IMR-90 (cell line): ENCODE measurements at regions not wholly inside any gene's neighbourhood (a gene's known extent, or its start where the extent isn't known, plus 50 kb on each side); places are given as distances from the start of the nearest gene placed in this dataset.
A peak's percentile ranks its signal among the peaks of the same experiment; 100 is the strongest.

Experiments used
- ATAC-seq: fragments of 200-7000 bp; cut with Tn5 transposase; 2 replicates; pipeline ENCODE4 v1.9.1; 2020; ENCODE audit warnings: low read depth, mild to moderate bottlenecking, moderate library complexity
- BruUV-seq: library from RNA; stranded (reverse); fragments of 400-500 nt; replicated peaks from 2 replicates; lab custom pipeline; 2021; lab: Mats Ljungman, UMichigan
- CTCF ChIA-PET: fragments of 300-600 bp; formaldehyde crosslinking; extraction: SDS; loops from one replicate; lab custom pipeline; 2021; ENCODE audit warnings: antibody characterized with exemption; lab: Yijun Ruan, JAX
- POLR2A ChIA-PET: fragments of 300-600 bp; sonication (Branson Sonifier 250); formaldehyde crosslinking; loops from one replicate; lab custom pipeline; 2022; ENCODE audit warnings: antibody characterized with exemption; ENCODE audit not compliant: unreplicated experiment; lab: Charles Lee
- DNase-seq: peaks from one replicate; pipeline ENCODE4 v3.0.0; 2013
- H2AFZ ChIP-seq: replicated peaks from 2 replicates; pipeline ENCODE3; 2013; ENCODE audit warnings: low read length, mild to moderate bottlenecking; ENCODE audit not compliant: poor library complexity
- H2AK5ac ChIP-seq: 2 replicates; pipeline ENCODE4 v1.6.1; 2013; ENCODE audit warnings: low read depth, low read length, inconsistent platforms
- H2AK9ac ChIP-seq: replicated peaks from 2 replicates; pipeline ENCODE3; 2013; ENCODE audit warnings: mild to moderate bottlenecking, low read depth, low read length, moderate library complexity; ENCODE audit not compliant: poor library complexity
- H2BK120ac ChIP-seq: 2 replicates; pipeline ENCODE4 v1.6.1; 2013; ENCODE audit warnings: low read depth, low read length, inconsistent platforms
- H2BK15ac ChIP-seq: 3 replicates; pipeline ENCODE4 v1.6.1; 2013; ENCODE audit warnings: low read depth, low read length, inconsistent platforms
- H2BK20ac ChIP-seq: 2 replicates; pipeline ENCODE4 v1.6.1; 2013; ENCODE audit warnings: low read depth, mild to moderate bottlenecking, inconsistent platforms, low read length, moderate library complexity
- H2BK5ac ChIP-seq: 2 replicates; pipeline ENCODE4 v1.6.1; 2013; ENCODE audit warnings: mild to moderate bottlenecking, low read depth, low read length, inconsistent platforms; ENCODE audit not compliant: poor library complexity, severe bottlenecking
- H3K14ac ChIP-seq: replicated peaks from 2 replicates; pipeline ENCODE4 v1.6.1; 2013; ENCODE audit warnings: low read depth, low read length, inconsistent platforms
- H3K18ac ChIP-seq: 2 replicates; pipeline ENCODE4 v1.6.1; 2013; ENCODE audit warnings: low read depth, low read length, control low read depth
- H3K23ac ChIP-seq: 2 replicates; pipeline ENCODE4 v1.6.1; 2013; ENCODE audit warnings: low read depth, low read length, inconsistent platforms
- H3K27ac ChIP-seq: 2 replicates; pipeline ENCODE4 v1.5.1; 2013; ENCODE audit warnings: mild to moderate bottlenecking, control low read depth, low read length; ENCODE audit not compliant: insufficient read depth
- H3K27me3 ChIP-seq: 2 replicates; pipeline ENCODE4 v1.6.1; 2013; ENCODE audit warnings: low read length; ENCODE audit not compliant: control insufficient read depth, insufficient read depth
- H3K36me3 ChIP-seq: 2 replicates; pipeline ENCODE4 v1.6.1; 2013; ENCODE audit warnings: low read length, mixed read lengths; ENCODE audit not compliant: control insufficient read depth, insufficient read depth
- H3K4ac ChIP-seq: 2 replicates; pipeline ENCODE4 v1.6.1; 2013; ENCODE audit warnings: low read depth, low read length, inconsistent platforms
- H3K4me1 ChIP-seq: 2 replicates; pipeline ENCODE4 v1.6.1; 2013; ENCODE audit warnings: low read length, mixed read lengths; ENCODE audit not compliant: control insufficient read depth, insufficient read depth
- H3K4me2 ChIP-seq: 2 replicates; pipeline ENCODE4 v1.6.1; 2013; ENCODE audit warnings: low read depth, mild to moderate bottlenecking, control low read depth, low read length, moderate library complexity
- H3K4me3 ChIP-seq: 2 replicates; pipeline ENCODE4 v1.5.1; 2013; ENCODE audit warnings: low read depth, mild to moderate bottlenecking, control low read depth, low read length, moderate library complexity; ENCODE audit not compliant: insufficient read depth
- H3K56ac ChIP-seq: 2 replicates; pipeline ENCODE4 v1.6.1; 2013; ENCODE audit warnings: low read length, inconsistent platforms; ENCODE audit not compliant: insufficient read depth; ENCODE audit errors: extremely low read depth
- H3K79me1 ChIP-seq, 2 experiments: 2 replicates each; pipeline ENCODE4 v1.6.1; 2013; ENCODE audit warnings: low read length in 2 of 2, inconsistent platforms in 1 of 2, low read depth in 1 of 2
- H3K9ac ChIP-seq: 2 replicates; pipeline ENCODE4 v1.6.1; 2013; ENCODE audit warnings: low read depth, low read length, control low read depth
- H3K9me1 ChIP-seq: 2 replicates; pipeline ENCODE4 v1.6.1; 2013; ENCODE audit warnings: low read length, inconsistent platforms; ENCODE audit not compliant: insufficient read depth
- H3K9me3 ChIP-seq: 2 replicates; pipeline ENCODE4 v1.6.1; 2013; ENCODE audit warnings: low read length; ENCODE audit not compliant: control insufficient read depth, insufficient read depth
- H4K20me1 ChIP-seq: 2 replicates; pipeline ENCODE4 v1.6.1; 2013; ENCODE audit warnings: low read length, inconsistent platforms; ENCODE audit not compliant: insufficient read depth
- H4K5ac ChIP-seq: 2 replicates; pipeline ENCODE4 v1.6.1; 2013; ENCODE audit warnings: mild to moderate bottlenecking, low read depth, low read length, control low read depth
- H4K8ac ChIP-seq, 2 experiments: 2 replicates each; pipeline ENCODE4 v1.6.1; 2013; ENCODE audit warnings: low read depth in 2 of 2, low read length in 2 of 2, control low read depth in 1 of 2, inconsistent platforms in 1 of 2
- H4K91ac ChIP-seq: 2 replicates; pipeline ENCODE4 v1.6.1; 2013; ENCODE audit warnings: low read depth, low read length, inconsistent platforms; ENCODE audit not compliant: insufficient read depth
- MAZ ChIP-seq: IDR thresholded peaks from 2 replicates; pipeline ENCODE4 v1.6.1; 2012; ENCODE audit warnings: low read depth, mild to moderate bottlenecking, low read length, improper control_type of control experiment, moderate library complexity, borderline replicate concordance
- SMC3 ChIP-seq: fragments of 150-350 bp; IDR thresholded peaks from 2 replicates; pipeline ENCODE4 v1.6.1; 2016; ENCODE audit warnings: low read depth, mild to moderate bottlenecking, antibody characterized with exemption, low read length, moderate library complexity
- WGBS, 2 experiments: methylation state at CpG; one replicate each; pipeline versions ENCODE4 v1.1.5 to v1.1.7; 2013; ENCODE audit warnings: missing lambda C conversion rate in 2 of 2; ENCODE audit not compliant: insufficient read length in 1 of 2; ENCODE audit errors: extremely low coverage in 2 of 2; 5-methylcytosine and 5-hydroxymethylcytosine counted together
- dilution Hi-C: fragments of 300-500 bp; cut with HindIII; formaldehyde crosslinking; loops from one replicate; pipeline ENCODE4 v1.14.3; 2018; ENCODE audit warnings: low sequenced_read_pairs; ENCODE audit not compliant: unreplicated experiment
- in situ Hi-C: fragments of 300-500 bp; cut with MboI; formaldehyde crosslinking; loops from 3 replicates; pipeline ENCODE4 v1.14.3; 2019; ENCODE audit warnings: low sequenced_read_pairs, inconsistent platforms, mixed read lengths
- intact Hi-C: fragments of 100-400 bp; cut with micrococcal nuclease; formaldehyde crosslinking; loops from 2 replicates; pipeline ENCODE4 v1.10.0; 2022

- Histone ChIP-seq H3K27ac (no peak overlapping the region), H3K4me1 (no peaks in the 10 kb centered on the region), H3K4me2 (no peak overlapping the region), H3K79me1 (no peaks in the 10 kb centered on the region), H2AK5ac (no peak overlapping the region), H3K23ac (no peak overlapping the region), H3K9me3 (peaks cover 5% of the 10 kb centered on the region), H3K36me3 (no peaks in the 10 kb centered on the region), H2BK120ac (no peak overlapping the region), H3K27me3 (no peaks in the 10 kb centered on the region), H3K18ac (no peak overlapping the region), H3K4me3 (no peak overlapping the region), H2AFZ (no peak overlapping the region), H2BK5ac (no peak overlapping the region), H4K20me1 (no peaks in the 10 kb centered on the region), H3K56ac (no peak overlapping the region), H2BK20ac (0 out of 2 replicates have a peak overlapping the region, but pooled peaks have one; percentile 7), H2AK9ac (no peak overlapping the region), H3K4ac (no peak overlapping the region), H4K91ac (no peak overlapping the region), H4K8ac (no peak overlapping the region), H3K9me1 (no peaks in the 10 kb centered on the region), H3K14ac (no peak overlapping the region), H2BK15ac (no peak overlapping the region), H3K9ac (no peak overlapping the region), H4K5ac (no peak overlapping the region)
- intact Hi-C loops: no loop called here
- no TSS peak for BruUV-seq
- no peak for TF ChIP-seq SMC3
- no peak for TF ChIP-seq MAZ
- DNase-seq (no peak), ATAC-seq (no peak)
- dilution Hi-C loops: no loop called here
- CTCF ChIA-PET: no interaction called here
- WGBS, 2 experiments: no CpG with 5 or more reads among the region's 4 CpGs
- in situ Hi-C loops: no loop called here
- POLR2A ChIA-PET: no interaction called here
These were observed 1145.4 kb upstream of the TMEM132C start for GRCh38 chr12:127121494-127122084.
